H1 (cell line): ENCODE measurements at regions not wholly inside any gene's neighbourhood (a gene's known extent, or its start where the extent isn't known, plus 50 kb on each side); places are given as distances from the start of the nearest gene placed in this dataset.

Source experiments
- CTCF ChIP-seq, 3 experiments: IDR thresholded peaks; 1 replicate in 2 of 3; 2 replicates in 1 of 3; pipeline versions ENCODE4 v1.5.1 to v1.6.1; 2011; ENCODE audit warnings: low read length in 3 of 3, mild to moderate bottlenecking in 3 of 3, inconsistent platforms in 2 of 3, low read depth in 1 of 3, moderate library complexity in 1 of 3; ENCODE audit not compliant: insufficient read depth in 1 of 3; ENCODE audit errors: control extremely low read depth in 1 of 3
- EZH2 ChIP-seq: fragments of 200-600 bp; sonication (generic); IDR thresholded peaks from 2 replicates; pipeline ENCODE4 v1.7.1; 2012; ENCODE audit warnings: low read depth, mild to moderate bottlenecking, moderate library complexity, low read length, inconsistent platforms; ENCODE audit not compliant: severe bottlenecking
- NRF1 ChIP-seq: IDR thresholded peaks from 2 replicates; pipeline ENCODE4 v1.6.1; 2011; ENCODE audit warnings: mild to moderate bottlenecking, low read depth, low read length, improper control_type of control experiment
- POLR2AphosphoS5 ChIP-seq: IDR thresholded peaks from 2 replicates; pipeline ENCODE4 v1.6.1; 2011; ENCODE audit warnings: low read depth, low read length
- POU5F1 ChIP-seq: IDR thresholded peaks from 2 replicates; pipeline ENCODE4 v1.6.1; 2011; ENCODE audit warnings: low read depth, mild to moderate bottlenecking, low read length, moderate library complexity
- TAF1 ChIP-seq: IDR thresholded peaks from 2 replicates; pipeline ENCODE4 v1.6.1; 2011; ENCODE audit warnings: mild to moderate bottlenecking, low read depth, low read length
- TEAD4 ChIP-seq: IDR thresholded peaks from 2 replicates; pipeline ENCODE4 v1.6.1; 2012; ENCODE audit warnings: low read depth, low read length, inconsistent platforms, mixed read lengths
- ZNF274 ChIP-seq: IDR thresholded peaks from 2 replicates; pipeline ENCODE4 v1.7.0; 2012; ENCODE audit warnings: low read length, borderline replicate concordance; ENCODE audit errors: extremely low read depth

GRCh38 chr10:4587466-4587865 is 238.5 kb upstream of the AKR1E2 start:
- TF ChIP-seq POU5F1 = no peak
- TF ChIP-seq TAF1 = no peak
- TF ChIP-seq POLR2AphosphoS5 = no peak
- TF ChIP-seq CTCF (IDR thresholded peaks at IDR 0.05; ENCODE audit: control extremely low read depth in 1 of 3, insufficient read depth in 1 of 3, low read depth in 1 of 3, low read length in 3 of 3) = no peak
- no peak for TF ChIP-seq TEAD4
- TF ChIP-seq NRF1 = no peak
- TF ChIP-seq ZNF274 = no peak
- no peak for TF ChIP-seq EZH2
